Smooth muscle cell (in vitro differentiated cells): ENCODE measurements at regions not wholly inside any gene's neighbourhood (a gene's known extent, or its start where the extent isn't known, plus 50 kb on each side); places are given as distances from the start of the nearest gene placed in this dataset.

Experiments
- DNase-seq: peaks from one replicate; lab custom pipeline; 2025; ENCODE audit not compliant: unreplicated experiment; lab: John Stamatoyannopoulos, UW
- H2AFZ ChIP-seq: fragments of 200-600 bp; sonication (generic); 2 replicates; pipeline ENCODE4 v1.6.0; 2016; ENCODE audit warnings: antibody characterized with exemption, low read depth, mild to moderate bottlenecking
- H3F3A ChIP-seq: fragments of 200-600 bp; sonication (generic); 2 replicates; pipeline ENCODE4 v1.6.0; 2017; ENCODE audit warnings: antibody characterized with exemption, low read depth
- H3K27ac ChIP-seq: fragments of 200-600 bp; sonication (generic); 2 replicates; pipeline ENCODE4 v1.5.1; 2016; ENCODE audit warnings: low read depth, mild to moderate bottlenecking
- H3K27me3 ChIP-seq: fragments of 200-600 bp; sonication (generic); 2 replicates; pipeline ENCODE4 v1.6.1; 2016; ENCODE audit warnings: low read depth, mild to moderate bottlenecking
- H3K36me3 ChIP-seq: fragments of 200-600 bp; sonication (generic); 2 replicates; pipeline ENCODE4 v1.5.1; 2016; ENCODE audit warnings: low read depth
- H3K4me1 ChIP-seq: fragments of 200-600 bp; sonication (generic); 2 replicates; pipeline ENCODE4 v1.5.1; 2016; ENCODE audit warnings: low read depth
- H3K4me2 ChIP-seq: fragments of 200-600 bp; sonication (generic); 2 replicates; pipeline ENCODE4 v1.6.0; 2016; ENCODE audit warnings: mild to moderate bottlenecking
- H3K4me3 ChIP-seq: fragments of 200-600 bp; sonication (generic); 2 replicates; pipeline ENCODE4 v1.5.1; 2016; ENCODE audit warnings: mild to moderate bottlenecking
- H3K79me2 ChIP-seq: fragments of 200-600 bp; sonication (generic); 2 replicates; pipeline ENCODE4 v1.6.0; 2016; ENCODE audit warnings: low read depth, mild to moderate bottlenecking
- H3K9ac ChIP-seq: fragments of 200-600 bp; sonication (generic); 2 replicates; pipeline ENCODE4 v1.6.0; 2016; ENCODE audit warnings: low read depth
- H3K9me3 ChIP-seq: fragments of 200-600 bp; sonication (generic); replicated peaks from 2 replicates; pipeline ENCODE4 v1.5.1; 2016; ENCODE audit warnings: low read depth
- H4K20me1 ChIP-seq: fragments of 200-600 bp; sonication (generic); 2 replicates; pipeline ENCODE4 v1.6.0; 2016; ENCODE audit warnings: low read depth
- CTCF ChIP-seq: fragments of 200-600 bp; sonication (generic); IDR thresholded peaks from 2 replicates; pipeline ENCODE4 v1.5.1; 2017; ENCODE audit warnings: borderline replicate concordance, mild to moderate bottlenecking, antibody characterized with exemption; ENCODE audit not compliant: insufficient read depth, poor library complexity, severe bottlenecking
- WGBS: methylation state at CpG from one replicate; pipeline ENCODE4 v1.1.7; 2016; ENCODE audit warnings: low lambda C conversion rate; 5-methylcytosine and 5-hydroxymethylcytosine counted together

GRCh38 chr15:100818927-100819326 lies 60.7 kb upstream of the ALDH1A3 start:
- 83% methylated on average over 3 of the region's 3 CpGs for WGBS
- no peak for TF ChIP-seq CTCF
- no peak overlapping the region for H3K4me3 ChIP-seq

GRCh38 chr15:100820528-100820927 lies 59.1 kb upstream of the ALDH1A3 start:
- peaks cover 9% of the 10 kb centered on the region for H3K27me3 ChIP-seq
- H3K9me3 ChIP-seq: no peaks in the 10 kb centered on the region
- no peaks in the 10 kb centered on the region for H3F3A ChIP-seq
- 52% methylated on average over 4 of the region's 4 CpGs for WGBS
- no peak overlapping the region for H3K4me3 ChIP-seq
- no peak for DNase-seq
- H2AFZ ChIP-seq: no peak overlapping the region
- no peaks in the 10 kb centered on the region for H3K4me1 ChIP-seq
- H3K79me2 ChIP-seq: no peaks in the 10 kb centered on the region
- no peaks in the 10 kb centered on the region for H4K20me1 ChIP-seq
- no peak overlapping the region for H3K27ac ChIP-seq
- H3K36me3 ChIP-seq: no peaks in the 10 kb centered on the region
- H3K4me2 ChIP-seq: no peak overlapping the region
- TF ChIP-seq CTCF: no peak
- H3K9ac ChIP-seq: no peak overlapping the region

More at GRCh38 chr15:100818927-100819326, 60.7 kb upstream of the ALDH1A3 start:
- Histone ChIP-seq H3K27ac (no peak overlapping the region), H3K27me3 (no peaks in the 10 kb centered on the region), H3K79me2 (no peaks in the 10 kb centered on the region), H3K4me1 (no peaks in the 10 kb centered on the region), H3K9ac (no peak overlapping the region), H3K4me2 (no peak overlapping the region), H3K36me3 (no peaks in the 10 kb centered on the region), H2AFZ (no peak overlapping the region), H3K9me3 (no peaks in the 10 kb centered on the region), H4K20me1 (no peaks in the 10 kb centered on the region), H3F3A (no peaks in the 10 kb centered on the region)
- no peak for DNase-seq

- no peak overlapping the region for H3K9ac ChIP-seq
- H3K27me3 ChIP-seq: peaks cover 9% of the 10 kb centered on the region
- H3K4me1 ChIP-seq: no peaks in the 10 kb centered on the region
- no peak for TF ChIP-seq CTCF
- no peak overlapping the region for H3K4me3 ChIP-seq
- no peaks in the 10 kb centered on the region for H3K36me3 ChIP-seq
- no peak for DNase-seq
- no peaks in the 10 kb centered on the region for H3K79me2 ChIP-seq
- H2AFZ ChIP-seq: no peak overlapping the region
- no peaks in the 10 kb centered on the region for H3K9me3 ChIP-seq
- no peak overlapping the region for H3K4me2 ChIP-seq
- H3K27ac ChIP-seq: no peak overlapping the region
- no peaks in the 10 kb centered on the region for H3F3A ChIP-seq
- H4K20me1 ChIP-seq: no peaks in the 10 kb centered on the region
Observed at GRCh38 chr15:100821327-100821726, 58.3 kb upstream of the ALDH1A3 start.

- no peak overlapping the region for H3K4me2 ChIP-seq
- DNase-seq: no peak
- peaks cover 9% of the 10 kb centered on the region for H3K27me3 ChIP-seq
- H3K36me3 ChIP-seq: no peaks in the 10 kb centered on the region
- H3F3A ChIP-seq: no peaks in the 10 kb centered on the region
- no peak overlapping the region for H3K27ac ChIP-seq
- H3K4me1 ChIP-seq: no peaks in the 10 kb centered on the region
- H3K4me3 ChIP-seq: no peak overlapping the region
- WGBS: 89% methylated on average over 5 of the region's 5 CpGs
- TF ChIP-seq CTCF: no peak
- H3K9ac ChIP-seq: no peak overlapping the region
- peaks cover 4% of the 10 kb centered on the region for H3K9me3 ChIP-seq
- no peak overlapping the region for H2AFZ ChIP-seq
- H3K79me2 ChIP-seq: no peaks in the 10 kb centered on the region
- H4K20me1 ChIP-seq: no peaks in the 10 kb centered on the region
Observed at GRCh38 chr15:100824211-100824610, 55.4 kb upstream of the ALDH1A3 start.
